ENCODE measurements at regions not wholly inside any gene's neighbourhood (a gene's known extent, or its start where the extent isn't known, plus 50 kb on each side); places are given as distances from the start of the nearest gene placed in this dataset.

GRCh38 chr12:83323866-83324265 is 637.2 kb downstream of the TMTC2 start:
- Histone ChIP-seq H3K4me1 (ENCODE audit: low read length) (no peaks in the 10 kb centered on the region), H3K36me3 (ENCODE audit: insufficient read depth, low read length) (no peaks in the 10 kb centered on the region), H3K27ac (ENCODE audit: low read length) (no peak overlapping the region), H3K4me2 (ENCODE audit: low read depth, low read length, poor library complexity, severe bottlenecking) (no peak overlapping the region), H3K9me3 (ENCODE audit: low read length) (peaks cover 32% of the 10 kb centered on the region), H2AFZ (ENCODE audit: low read length) (no peak overlapping the region), H3K27me3 (ENCODE audit: low read length) (no peaks in the 10 kb centered on the region), H4K20me1 (ENCODE audit: insufficient read depth, low read depth, low read length) (no peaks in the 10 kb centered on the region), H3K79me2 (ENCODE audit: low read length) (no peaks in the 10 kb centered on the region), H3K9me2 (replicated peaks; ENCODE audit: insufficient read depth, low read length) (no peaks in the 10 kb centered on the region), H3K9ac (ENCODE audit: low read length) (no peak overlapping the region), H3K4me3 (ENCODE audit: low read length) (no peak overlapping the region)
- no peak for DNase-seq

GRCh38 chr12:83322809-83323208 is 636.1 kb downstream of the TMTC2 start:
- no peaks in the 10 kb centered on the region for H3K36me3 ChIP-seq (ENCODE audit: insufficient read depth, low read length)
- H4K20me1 ChIP-seq (ENCODE audit: insufficient read depth, low read depth, low read length) = no peaks in the 10 kb centered on the region
- no peaks in the 10 kb centered on the region for H3K79me2 ChIP-seq (ENCODE audit: low read length)
- H3K27me3 ChIP-seq (ENCODE audit: low read length) = no peaks in the 10 kb centered on the region
- no peak for DNase-seq
- H3K4me3 ChIP-seq (ENCODE audit: low read length) = no peak overlapping the region
- no peaks in the 10 kb centered on the region for H3K9me2 ChIP-seq (replicated peaks; ENCODE audit: insufficient read depth, low read length)
- peaks cover 33% of the 10 kb centered on the region for H3K9me3 ChIP-seq (ENCODE audit: low read length)
- H3K4me2 ChIP-seq (ENCODE audit: low read depth, low read length, poor library complexity, severe bottlenecking) = no peak overlapping the region
- H2AFZ ChIP-seq (ENCODE audit: low read length) = no peak overlapping the region
- H3K27ac ChIP-seq (ENCODE audit: low read length) = no peak overlapping the region
- H3K4me1 ChIP-seq (ENCODE audit: low read length) = no peaks in the 10 kb centered on the region
- no peak overlapping the region for H3K9ac ChIP-seq (ENCODE audit: low read length)

GRCh38 chr12:83321971-83322370 is 635.3 kb downstream of the TMTC2 start:
- no peaks in the 10 kb centered on the region for H3K4me1 ChIP-seq (ENCODE audit: low read length)
- H3K9ac ChIP-seq (ENCODE audit: low read length) = no peak overlapping the region
- no peaks in the 10 kb centered on the region for H3K36me3 ChIP-seq (ENCODE audit: insufficient read depth, low read length)
- no peak overlapping the region for H3K27ac ChIP-seq (ENCODE audit: low read length)
- H3K9me2 ChIP-seq (replicated peaks; ENCODE audit: insufficient read depth, low read length) = no peaks in the 10 kb centered on the region
- H2AFZ ChIP-seq (ENCODE audit: low read length) = no peak overlapping the region
- no peaks in the 10 kb centered on the region for H3K79me2 ChIP-seq (ENCODE audit: low read length)
- peaks cover 40% of the 10 kb centered on the region for H3K9me3 ChIP-seq (ENCODE audit: low read length)
- H3K27me3 ChIP-seq (ENCODE audit: low read length) = no peaks in the 10 kb centered on the region
- no peak overlapping the region for H3K4me3 ChIP-seq (ENCODE audit: low read length)
- no peak overlapping the region for H3K4me2 ChIP-seq (ENCODE audit: low read depth, low read length, poor library complexity, severe bottlenecking)
- no peaks in the 10 kb centered on the region for H4K20me1 ChIP-seq (ENCODE audit: insufficient read depth, low read depth, low read length)
- no peak for DNase-seq

- no peaks in the 10 kb centered on the region for H3K4me1 ChIP-seq (ENCODE audit: low read length)
- no peak overlapping the region for H2AFZ ChIP-seq (ENCODE audit: low read length)
- H3K9me2 ChIP-seq (replicated peaks; ENCODE audit: insufficient read depth, low read length) = no peaks in the 10 kb centered on the region
- H3K36me3 ChIP-seq (ENCODE audit: insufficient read depth, low read length) = no peaks in the 10 kb centered on the region
- H3K9me3 ChIP-seq (ENCODE audit: low read length) = peaks cover 30% of the 10 kb centered on the region
- no peak for DNase-seq
- no peaks in the 10 kb centered on the region for H3K27me3 ChIP-seq (ENCODE audit: low read length)
- no peaks in the 10 kb centered on the region for H3K79me2 ChIP-seq (ENCODE audit: low read length)
- H4K20me1 ChIP-seq (ENCODE audit: insufficient read depth, low read depth, low read length) = no peaks in the 10 kb centered on the region
- H3K9ac ChIP-seq (ENCODE audit: low read length) = no peak overlapping the region
- no peak overlapping the region for H3K4me2 ChIP-seq (ENCODE audit: low read depth, low read length, poor library complexity, severe bottlenecking)
- no peak overlapping the region for H3K4me3 ChIP-seq (ENCODE audit: low read length)
- no peak overlapping the region for H3K27ac ChIP-seq (ENCODE audit: low read length)
These were observed 633.6 kb downstream of the TMTC2 start for GRCh38 chr12:83320350-83320749.

- no peak for DNase-seq
- Histone ChIP-seq H2AFZ (ENCODE audit: low read length) (no peak overlapping the region), H3K4me3 (ENCODE audit: low read length) (no peak overlapping the region), H3K9me3 (ENCODE audit: low read length) (peaks cover 34% of the 10 kb centered on the region), H3K9me2 (replicated peaks; ENCODE audit: insufficient read depth, low read length) (no peaks in the 10 kb centered on the region), H3K27ac (ENCODE audit: low read length) (no peak overlapping the region), H3K4me1 (ENCODE audit: low read length) (no peaks in the 10 kb centered on the region), H3K9ac (ENCODE audit: low read length) (no peak overlapping the region), H3K27me3 (ENCODE audit: low read length) (no peaks in the 10 kb centered on the region), H3K79me2 (ENCODE audit: low read length) (no peaks in the 10 kb centered on the region), H3K4me2 (ENCODE audit: low read depth, low read length, poor library complexity, severe bottlenecking) (no peak overlapping the region), H3K36me3 (ENCODE audit: insufficient read depth, low read length) (no peaks in the 10 kb centered on the region), H4K20me1 (ENCODE audit: insufficient read depth, low read depth, low read length) (no peaks in the 10 kb centered on the region)
These were observed 631.8 kb downstream of the TMTC2 start for GRCh38 chr12:83318386-83319098.

- Histone ChIP-seq H3K79me2 (ENCODE audit: low read length) (no peaks in the 10 kb centered on the region), H3K4me2 (ENCODE audit: low read depth, low read length, poor library complexity, severe bottlenecking) (no peak overlapping the region), H3K9me2 (replicated peaks; ENCODE audit: insufficient read depth, low read length) (no peaks in the 10 kb centered on the region), H2AFZ (ENCODE audit: low read length) (no peak overlapping the region), H4K20me1 (ENCODE audit: insufficient read depth, low read depth, low read length) (no peaks in the 10 kb centered on the region), H3K9ac (ENCODE audit: low read length) (no peak overlapping the region), H3K9me3 (ENCODE audit: low read length) (peaks cover 28% of the 10 kb centered on the region), H3K36me3 (ENCODE audit: insufficient read depth, low read length) (no peaks in the 10 kb centered on the region), H3K4me1 (ENCODE audit: low read length) (no peaks in the 10 kb centered on the region), H3K4me3 (ENCODE audit: low read length) (no peak overlapping the region), H3K27ac (ENCODE audit: low read length) (no peak overlapping the region), H3K27me3 (ENCODE audit: low read length) (no peaks in the 10 kb centered on the region)
- DNase-seq = no peak
These were observed 630.9 kb downstream of the TMTC2 start for GRCh38 chr12:83317595-83317994.

- no peaks in the 10 kb centered on the region for H4K20me1 ChIP-seq (ENCODE audit: insufficient read depth, low read depth, low read length)
- H3K9ac ChIP-seq (ENCODE audit: low read length) = no peak overlapping the region
- no peaks in the 10 kb centered on the region for H3K36me3 ChIP-seq (ENCODE audit: insufficient read depth, low read length)
- no peak overlapping the region for H3K4me2 ChIP-seq (ENCODE audit: low read depth, low read length, poor library complexity, severe bottlenecking)
- no peak for DNase-seq
- H3K27ac ChIP-seq (ENCODE audit: low read length) = no peak overlapping the region
- no peaks in the 10 kb centered on the region for H3K27me3 ChIP-seq (ENCODE audit: low read length)
- no peak overlapping the region for H2AFZ ChIP-seq (ENCODE audit: low read length)
- no peaks in the 10 kb centered on the region for H3K79me2 ChIP-seq (ENCODE audit: low read length)
- H3K4me3 ChIP-seq (ENCODE audit: low read length) = no peak overlapping the region
- peaks cover 3% of the 10 kb centered on the region; the same call in 1 of the 2 replicates for H3K9me2 ChIP-seq (replicated peaks; ENCODE audit: insufficient read depth, low read length)
- H3K4me1 ChIP-seq (ENCODE audit: low read length) = no peaks in the 10 kb centered on the region
- H3K9me3 ChIP-seq (ENCODE audit: low read length) = peaks cover 17% of the 10 kb centered on the region
These were observed 627.1 kb downstream of the TMTC2 start for GRCh38 chr12:83313827-83314226.

GRCh38 chr12:83313322-83313721 is 626.6 kb downstream of the TMTC2 start:
- no peaks in the 10 kb centered on the region for H4K20me1 ChIP-seq (ENCODE audit: insufficient read depth, low read depth, low read length)
- no peaks in the 10 kb centered on the region for H3K79me2 ChIP-seq (ENCODE audit: low read length)
- no peak overlapping the region for H3K4me2 ChIP-seq (ENCODE audit: low read depth, low read length, poor library complexity, severe bottlenecking)
- H3K4me3 ChIP-seq (ENCODE audit: low read length) = no peak overlapping the region
- DNase-seq = no peak
- H2AFZ ChIP-seq (ENCODE audit: low read length) = no peak overlapping the region
- no peaks in the 10 kb centered on the region for H3K36me3 ChIP-seq (ENCODE audit: insufficient read depth, low read length)
- no peak overlapping the region for H3K9ac ChIP-seq (ENCODE audit: low read length)
- H3K9me2 ChIP-seq (replicated peaks; ENCODE audit: insufficient read depth, low read length) = peaks cover 3% of the 10 kb centered on the region; the same call in 1 of the 2 replicates
- no peaks in the 10 kb centered on the region for H3K4me1 ChIP-seq (ENCODE audit: low read length)
- no peaks in the 10 kb centered on the region for H3K27me3 ChIP-seq (ENCODE audit: low read length)
- peaks cover 17% of the 10 kb centered on the region for H3K9me3 ChIP-seq (ENCODE audit: low read length)
- H3K27ac ChIP-seq (ENCODE audit: low read length) = no peak overlapping the region
